Skin of body (tissue), 1 donor: ENCODE measurements at regions not wholly inside any gene's neighbourhood (a gene's known extent, or its start where the extent isn't known, plus 50 kb on each side); places are given as distances from the start of the nearest gene placed in this dataset.
"Not testable (repeated sequence)": the region's sequence is repeated elsewhere in the genome, so short reads cannot be mapped to it uniquely, and the experiment has no call there.

Source experiments
- DNase-seq: peaks from one replicate; lab custom pipeline; 2025; lab: John Stamatoyannopoulos, UW

DNA sequence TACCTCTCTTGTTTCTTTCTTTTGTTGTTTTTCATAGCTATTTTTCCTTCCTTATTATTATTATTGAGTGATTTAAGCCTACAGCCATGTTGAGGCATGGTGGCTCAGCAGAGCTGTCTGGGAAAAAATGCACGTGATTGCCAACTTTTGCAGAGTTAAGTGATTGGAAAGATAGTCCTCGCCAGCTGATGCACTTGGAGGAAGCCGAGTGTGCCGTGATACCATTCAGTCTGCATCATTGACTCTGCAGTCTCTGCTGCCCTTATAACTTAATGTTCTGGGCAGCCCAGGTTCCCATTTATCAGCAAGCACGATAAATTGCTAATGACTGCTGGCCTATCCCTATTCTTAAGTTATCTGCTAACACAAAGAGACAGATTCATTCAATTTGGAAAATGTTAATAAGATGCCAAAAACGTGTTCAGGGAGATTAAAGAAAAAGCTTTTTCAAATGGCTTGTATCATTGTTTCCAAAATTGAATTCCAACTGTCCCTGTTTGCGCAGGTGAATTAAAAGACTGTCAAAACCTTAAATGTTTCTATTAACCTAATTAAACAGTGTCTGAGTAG, 232.9 kb upstream of the NPY start:
- DNase-seq, result no peak

DNA sequence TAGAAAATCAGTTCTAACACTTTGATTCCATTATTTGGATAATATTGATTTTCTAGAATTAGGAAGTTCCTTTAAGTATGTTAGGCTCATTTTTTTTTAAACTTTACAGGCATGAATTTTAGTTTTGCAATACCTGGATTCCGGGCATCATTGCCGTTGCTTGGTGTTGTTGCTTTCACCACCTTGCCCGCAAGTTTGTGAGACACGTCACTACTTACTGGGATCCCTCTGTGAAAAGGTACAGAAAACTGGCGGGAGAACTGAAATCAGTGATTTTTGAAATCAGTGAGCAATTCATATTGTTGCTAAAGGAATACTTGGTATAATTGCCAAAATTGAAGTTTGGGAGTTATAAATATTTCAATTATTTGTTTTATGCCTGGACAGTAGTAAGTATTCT, 232.3 kb upstream of the NPY start:
- no peak for DNase-seq

DNA sequence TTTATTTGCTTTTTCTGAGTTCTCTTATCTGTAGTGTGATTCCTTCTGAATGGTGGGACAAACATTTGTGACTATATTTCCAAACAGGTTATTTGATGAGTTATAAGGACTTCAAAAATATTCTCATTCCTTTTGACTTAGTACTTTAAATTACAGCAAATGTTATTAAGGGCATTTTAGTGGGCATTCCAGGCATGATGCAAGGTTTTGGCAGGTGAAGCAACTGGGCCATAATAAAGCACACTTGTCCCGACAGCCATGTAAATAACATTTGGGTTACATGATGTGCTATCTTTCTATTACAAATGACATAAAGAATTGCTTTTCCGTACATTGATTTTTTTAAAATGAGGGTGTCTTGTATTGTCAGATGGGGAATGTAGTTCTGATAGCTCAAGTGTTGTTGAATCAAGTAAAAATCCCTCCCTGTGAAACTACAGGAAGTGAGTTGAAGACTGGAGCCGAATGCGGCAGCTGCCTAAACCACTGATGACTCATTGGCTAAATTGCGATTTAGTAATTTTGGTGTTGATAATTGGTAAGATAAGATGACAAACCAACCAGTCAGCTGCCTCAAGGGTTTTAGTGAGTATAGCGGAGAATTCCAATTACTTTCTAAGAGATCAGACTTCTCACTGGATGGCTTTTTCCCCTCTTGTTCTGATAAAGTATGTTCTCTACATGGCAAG, 231.3 kb upstream of the NPY start:
- DNase-seq, result no peak

DNA sequence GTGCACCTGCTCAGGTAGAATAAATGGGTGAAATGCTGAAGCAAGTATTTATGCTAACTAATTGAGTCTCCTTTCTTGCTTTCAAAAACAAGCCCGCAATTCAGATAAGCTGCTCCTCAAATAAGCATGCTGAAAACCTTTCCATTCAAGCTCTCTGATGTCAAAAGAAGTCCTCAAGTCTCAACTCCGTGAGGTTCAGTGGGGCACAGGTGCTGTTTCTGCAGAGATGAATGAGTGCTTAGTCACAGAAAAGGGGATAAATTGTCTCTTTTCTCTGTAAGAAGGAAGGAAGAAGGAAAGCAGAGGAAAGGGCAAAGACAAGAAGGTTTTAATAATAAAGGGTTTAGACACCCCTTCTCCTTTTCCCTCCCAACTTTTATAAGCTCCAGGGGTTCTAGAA, 229.8 kb upstream of the NPY start:
- no peak for DNase-seq

DNA sequence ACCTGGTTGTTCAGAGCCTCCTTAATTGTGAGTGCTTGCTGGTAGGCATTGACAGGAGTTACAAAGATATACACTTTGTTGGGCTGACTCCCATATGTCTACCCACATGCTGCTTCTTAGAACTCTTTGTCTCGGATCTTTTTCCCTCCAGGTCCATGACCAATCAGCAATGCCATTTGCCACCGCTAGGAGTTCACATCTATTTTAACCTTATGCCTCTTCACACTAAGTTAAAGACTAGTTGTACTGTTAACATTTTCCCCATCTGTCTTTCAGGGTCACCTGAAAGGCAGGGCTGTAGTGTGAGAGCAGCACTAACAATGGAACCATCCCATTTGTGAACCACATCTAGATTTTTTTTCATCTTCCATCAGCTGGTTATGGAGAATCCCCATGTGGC, 226.7 kb upstream of the NPY start:
- DNase-seq, result no peak

DNA sequence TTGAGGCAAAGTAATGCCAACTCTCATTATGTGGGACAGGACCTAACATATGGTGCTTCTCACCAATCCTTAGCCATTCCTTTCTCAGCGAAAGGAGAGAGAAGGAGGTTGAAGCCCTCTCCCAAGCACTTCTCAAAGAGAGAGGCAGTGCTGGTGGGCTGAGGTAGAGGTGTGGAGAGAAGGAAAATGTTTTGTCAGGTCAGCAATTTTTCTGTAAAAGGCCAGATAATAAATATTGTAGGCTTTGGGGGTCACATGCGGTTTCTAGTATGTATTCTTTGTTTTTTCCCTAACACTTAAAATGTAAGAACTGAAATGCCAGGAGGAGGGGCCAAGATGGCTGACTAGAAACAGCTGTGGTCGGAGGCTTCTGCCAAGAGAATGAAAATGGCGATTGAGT, 225.0 kb upstream of the NPY start:
- no peak for DNase-seq

DNA sequence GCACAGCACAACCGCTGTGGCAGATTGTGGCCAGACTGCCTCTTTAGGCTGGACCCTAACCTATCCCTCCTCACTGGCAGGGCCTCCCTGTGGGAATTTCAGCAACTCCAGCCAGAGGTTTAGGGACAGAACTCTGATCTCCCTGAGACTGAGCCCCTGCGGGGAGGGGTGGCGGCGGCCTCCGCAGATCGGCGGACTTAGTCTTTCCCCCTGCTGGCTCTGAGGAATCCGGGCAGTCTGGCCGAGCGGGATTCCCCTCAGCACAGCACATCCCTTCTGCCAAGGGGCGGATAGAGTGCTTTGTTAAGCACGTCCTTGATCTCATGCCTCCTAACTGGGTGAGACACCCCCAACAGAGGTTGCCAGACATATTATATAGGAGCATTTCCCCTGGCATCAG, 224.2 kb upstream of the NPY start:
- DNase-seq, result no peak

DNA sequence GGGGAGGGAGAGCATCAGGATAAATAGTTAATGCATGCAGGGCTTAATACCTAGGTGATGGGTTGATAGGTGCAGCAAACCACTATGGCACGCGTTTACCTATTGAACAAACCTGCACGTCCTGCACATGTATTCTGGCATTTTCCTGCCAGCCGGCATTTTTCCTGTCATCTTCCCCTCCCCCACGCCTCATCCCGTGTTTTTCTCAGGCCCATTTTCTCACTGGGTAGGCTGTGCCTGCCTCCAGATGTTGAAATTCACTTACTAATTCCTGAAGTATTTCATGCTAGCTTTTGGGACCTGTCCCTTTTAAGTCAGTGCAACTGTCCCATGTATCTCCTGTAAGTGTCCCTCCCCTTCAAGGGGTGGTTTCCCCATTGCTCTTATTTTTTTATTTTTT, 220.3 kb upstream of the NPY start:
- no peak for DNase-seq

DNA sequence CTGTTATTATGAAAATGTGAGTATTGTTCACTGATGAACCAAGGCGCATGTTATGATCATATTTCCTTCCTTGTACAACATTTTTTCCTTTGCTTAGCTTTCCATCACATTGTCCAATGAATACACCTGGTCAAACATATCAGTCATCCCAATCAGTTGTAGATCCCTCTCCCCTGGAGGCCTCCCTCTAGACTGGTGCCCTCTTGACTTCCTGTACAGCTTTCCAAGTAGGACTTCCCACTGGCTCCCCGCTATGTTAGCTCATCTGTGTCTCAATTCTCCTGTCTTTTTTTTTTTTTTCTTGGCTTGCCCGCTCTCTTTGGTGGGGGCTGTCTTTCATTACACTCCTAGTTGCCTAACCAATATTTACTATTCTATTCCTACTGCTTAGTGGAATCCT, 214.2 kb upstream of the NPY start:
- no peak for DNase-seq

DNA sequence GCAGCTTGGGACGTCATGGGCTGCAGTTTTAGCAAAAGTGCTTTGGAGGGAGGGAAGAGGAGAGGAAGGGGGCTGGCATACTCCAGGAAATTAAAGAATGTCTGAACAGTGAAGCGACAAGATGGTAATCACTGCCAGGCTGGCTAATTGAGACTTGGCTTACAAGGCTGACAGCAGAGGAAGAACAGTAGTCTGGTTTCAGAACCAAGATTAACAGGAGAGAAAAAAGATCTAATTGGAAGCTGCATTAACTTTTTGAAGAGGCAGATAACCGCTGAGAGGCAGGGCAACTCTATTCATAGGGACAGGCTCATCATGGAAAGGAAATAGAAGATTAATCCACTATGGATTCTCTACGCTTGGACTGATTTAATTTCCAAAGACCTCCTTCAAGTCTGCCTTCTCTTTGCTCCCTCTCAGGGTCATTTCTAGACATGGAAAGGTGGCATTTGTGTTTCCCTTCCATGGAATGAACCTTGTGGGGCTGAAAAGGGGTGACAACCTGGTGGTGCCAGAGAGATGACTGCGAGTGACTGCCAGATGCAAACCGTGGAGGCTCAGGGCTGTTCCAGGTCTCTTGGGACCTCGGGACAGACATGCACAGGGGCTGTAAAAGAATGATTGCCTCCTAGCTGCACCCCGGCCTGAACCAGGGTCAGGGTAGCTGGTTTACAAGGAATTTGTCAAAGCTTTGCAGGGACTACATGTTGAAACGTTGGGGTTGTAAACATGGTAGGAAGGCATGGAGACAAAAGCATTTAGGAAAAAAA, 210.2 kb upstream of the NPY start:
- no peak for DNase-seq

DNA sequence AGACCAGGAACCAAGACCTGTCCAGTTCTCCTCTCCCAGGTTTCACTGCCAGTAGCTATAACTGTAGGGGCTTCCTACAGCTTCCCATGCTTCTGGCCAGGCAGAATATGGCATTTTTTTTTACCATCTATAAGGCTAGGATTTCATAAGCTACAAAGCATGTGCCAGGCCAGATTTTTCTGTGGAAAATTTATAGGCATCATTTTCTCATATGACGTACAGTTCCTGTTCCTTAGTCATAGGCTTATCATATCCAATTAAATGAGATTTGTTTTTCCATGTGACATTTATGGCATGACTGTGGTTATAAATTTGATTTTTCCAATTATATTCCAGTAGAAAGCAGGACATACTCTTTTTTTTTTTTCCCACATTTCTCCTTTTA, 208.6 kb upstream of the NPY start:
- DNase-seq, result no peak

DNA sequence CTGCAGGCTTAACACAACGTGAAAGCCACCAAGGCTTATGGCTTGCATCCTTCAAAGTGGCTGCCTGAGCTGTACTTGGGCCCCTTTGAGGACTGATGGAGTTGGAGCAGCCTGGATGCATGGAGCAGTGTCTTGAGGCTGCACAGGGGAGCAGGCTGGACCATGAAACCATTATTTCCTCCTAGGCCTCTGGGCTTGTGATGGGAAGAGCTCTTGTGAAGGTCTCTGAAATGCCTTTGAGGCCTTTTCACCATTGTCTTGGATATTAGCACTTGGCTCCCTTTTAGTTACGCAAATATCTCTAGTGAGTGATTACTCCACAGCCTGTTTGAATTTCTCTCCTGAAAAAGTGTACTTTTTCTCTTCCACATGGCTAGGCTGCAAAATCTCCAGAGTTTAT, 201.2 kb upstream of the NPY start:
- DNase-seq, result no peak

DNA sequence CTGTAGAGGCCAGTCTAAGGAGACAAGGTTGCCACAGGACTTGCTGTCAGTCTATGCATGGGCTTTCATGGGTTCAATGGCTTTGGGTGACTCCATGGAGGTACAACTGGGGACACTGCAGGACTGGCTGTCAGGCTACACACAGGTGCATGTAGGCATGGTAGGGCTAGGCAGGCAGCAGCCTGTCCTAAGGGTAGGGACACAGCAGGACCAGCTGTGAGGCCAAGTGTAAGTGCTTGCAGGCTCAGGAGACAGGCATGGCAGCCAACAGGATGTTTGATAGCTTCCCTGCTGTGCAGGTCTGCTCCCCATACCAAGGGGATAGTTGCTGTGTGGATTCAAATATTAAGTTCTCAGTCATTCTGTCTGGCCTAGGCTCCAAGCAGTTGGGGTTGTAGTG, 181.0 kb upstream of the NPY start:
- DNase-seq, result no peak

DNA sequence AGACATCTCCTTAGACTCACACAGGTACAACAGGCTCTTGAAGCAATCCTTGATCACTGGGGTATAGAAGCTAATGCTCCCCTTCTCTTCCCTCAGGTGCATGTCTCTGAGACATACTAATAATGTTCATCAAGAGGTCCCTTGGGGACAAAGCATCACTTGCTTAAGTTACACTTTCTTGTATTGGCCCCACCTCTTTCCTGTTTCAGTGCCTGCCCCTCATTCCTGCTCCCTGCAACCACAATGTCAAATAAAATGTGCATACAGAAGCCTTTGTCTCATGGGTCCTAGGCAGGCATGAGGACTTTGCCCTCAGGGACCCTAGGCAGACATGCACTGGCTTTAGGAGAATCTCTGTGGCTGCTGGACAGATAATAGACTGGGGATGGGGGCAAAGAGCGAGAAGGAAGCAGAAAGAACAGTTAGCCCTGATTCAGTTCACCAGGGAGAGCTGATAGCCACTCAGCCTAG, 175.0 kb upstream of the NPY start:
- DNase-seq, result no peak

DNA sequence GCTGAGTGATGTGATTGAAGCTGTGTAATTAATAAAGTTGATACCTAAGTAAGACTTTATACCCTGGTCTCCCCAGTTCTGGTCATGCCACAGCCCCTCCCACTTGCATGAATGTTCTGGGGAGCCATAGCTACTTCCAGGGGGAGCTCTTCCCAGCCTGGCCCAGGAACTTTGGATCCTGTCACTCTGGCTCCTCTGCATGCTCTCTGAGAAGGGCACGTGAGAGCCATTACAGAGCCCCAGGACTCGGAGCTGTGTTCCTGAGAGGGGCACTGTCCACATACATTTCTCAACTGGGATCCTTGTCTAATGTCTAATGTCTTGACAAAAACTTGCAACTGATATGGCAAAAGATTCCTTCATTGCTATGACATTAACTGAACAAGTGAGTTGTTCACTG, 173.9 kb upstream of the NPY start:
- DNase-seq, result no peak

DNA sequence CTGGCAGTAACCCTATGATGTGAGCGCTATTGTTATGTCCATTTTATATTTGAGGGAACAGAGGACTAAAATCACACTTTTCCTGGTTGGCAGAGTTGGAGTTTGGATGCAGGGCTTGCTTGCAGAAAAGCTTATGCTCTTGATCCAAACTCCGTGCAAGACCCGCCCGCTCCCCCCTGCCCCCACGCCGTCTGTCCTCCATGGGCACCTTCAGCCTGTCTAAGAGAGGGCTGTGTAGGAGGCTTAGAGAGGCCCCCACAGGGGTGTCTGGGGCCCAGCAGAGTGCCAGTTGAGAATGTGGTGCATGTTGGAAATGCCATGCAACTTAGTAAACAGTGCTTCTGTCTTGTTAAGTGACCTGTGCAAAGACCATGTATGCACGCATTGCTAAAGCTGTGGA, 170.5 kb upstream of the NPY start:
- no peak for DNase-seq

DNA sequence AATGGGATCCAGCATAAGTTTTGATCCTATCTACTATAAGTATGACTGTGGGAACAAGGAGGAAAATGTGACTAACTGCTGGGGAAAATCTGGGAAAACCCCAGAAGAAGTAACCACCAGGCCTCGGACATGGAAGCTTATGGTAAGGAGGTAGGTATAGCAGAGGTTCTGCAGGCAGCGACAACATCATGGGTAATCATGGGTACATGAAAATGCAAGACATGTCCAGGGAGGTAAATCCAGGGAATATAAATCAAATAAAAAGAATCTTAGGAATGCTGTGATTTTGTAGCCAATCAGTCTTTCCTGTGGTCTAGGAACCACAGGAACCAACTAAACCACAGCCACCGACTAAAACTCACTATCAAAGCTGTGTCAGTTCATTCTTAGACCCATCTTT, 168.3 kb upstream of the NPY start:
- no peak for DNase-seq

DNA sequence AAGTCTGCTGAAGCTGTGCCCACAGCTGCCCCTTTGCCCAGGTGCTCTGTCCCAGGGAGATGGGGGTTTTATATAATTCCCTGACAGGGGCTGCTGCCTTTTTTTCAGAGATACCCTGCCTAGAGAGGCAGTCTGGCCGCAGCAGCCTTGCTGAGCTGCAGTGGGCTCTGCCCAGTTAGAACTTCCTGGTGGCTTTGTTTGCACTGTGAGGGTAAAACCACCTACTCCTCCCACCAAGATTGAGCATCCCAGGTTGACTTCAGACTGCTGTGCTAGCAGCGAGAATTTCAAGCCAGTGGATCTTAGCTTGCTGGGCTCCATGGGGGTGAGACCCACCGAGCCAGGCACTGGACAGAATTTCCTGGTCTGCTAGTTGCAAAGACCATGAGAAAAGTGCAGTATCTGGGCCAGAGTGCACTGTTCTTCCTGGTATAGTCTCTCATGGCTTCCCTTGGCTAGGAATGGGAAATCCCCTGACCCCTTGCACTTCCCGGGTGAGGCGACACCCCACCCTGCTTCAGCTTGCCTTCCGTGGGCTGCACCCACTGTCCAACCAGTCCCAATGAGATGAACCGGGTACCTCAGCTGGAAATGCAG, 166.0 kb upstream of the NPY start:
- not testable (repeated sequence) for DNase-seq

DNA sequence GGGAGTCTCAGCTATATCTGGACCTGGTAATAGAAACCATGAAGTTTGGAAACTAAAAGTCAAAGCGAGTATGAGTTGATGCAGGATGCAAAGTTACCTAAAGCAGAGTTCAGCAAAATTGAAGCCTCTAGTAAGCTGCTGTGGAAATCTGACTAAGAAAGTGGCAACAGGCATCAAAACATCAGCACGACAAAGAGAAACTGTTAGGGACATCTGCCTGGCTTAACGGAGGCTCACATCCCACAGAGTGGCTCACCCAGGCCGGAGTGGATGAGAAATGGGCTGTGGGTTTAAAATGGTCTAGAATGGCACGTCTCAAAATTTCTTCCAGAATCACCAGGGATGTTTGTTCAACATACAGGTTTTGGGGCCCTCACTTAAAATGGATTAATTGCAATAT, 164.1 kb upstream of the NPY start:
- DNase-seq, result no peak

DNA sequence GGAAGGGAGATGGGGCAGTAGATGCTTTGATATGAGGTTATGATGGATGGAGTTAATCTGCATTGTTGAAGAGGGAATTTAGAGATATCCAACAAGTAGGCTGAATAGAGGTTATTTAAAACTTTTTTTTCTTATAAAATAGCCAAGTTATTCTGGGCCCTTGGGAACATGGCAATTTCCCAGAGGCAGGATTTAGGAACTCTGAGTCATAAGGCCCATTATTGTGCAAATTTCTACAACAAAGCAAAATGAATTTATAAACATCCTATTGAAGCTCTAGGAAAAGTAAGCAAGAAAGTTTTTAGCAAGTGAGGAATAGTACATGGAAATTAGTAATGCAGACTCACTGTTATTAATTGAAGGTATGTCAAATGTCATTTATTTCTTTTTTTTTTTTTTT, 160.9 kb upstream of the NPY start:
- no peak for DNase-seq

DNA sequence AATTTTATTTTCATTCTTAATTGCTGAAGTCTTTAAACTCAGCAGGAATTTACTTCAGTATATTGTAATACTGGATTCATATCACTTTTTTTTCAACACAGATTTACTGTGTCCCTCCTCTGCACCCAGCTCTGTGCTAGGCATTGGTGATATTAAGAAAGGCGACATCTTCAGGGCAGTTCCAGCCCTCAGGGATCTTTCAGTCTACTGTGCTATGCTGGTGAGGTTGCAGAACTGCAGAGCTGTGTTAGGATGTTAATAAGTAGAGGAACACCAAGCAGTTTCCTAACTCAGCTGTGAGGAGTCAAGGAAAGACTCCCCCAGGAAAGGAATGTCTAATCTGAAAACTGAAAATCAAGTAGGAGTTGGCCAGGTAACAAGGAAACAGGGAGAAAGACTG, 158.2 kb upstream of the NPY start:
- DNase-seq, result no peak

DNA sequence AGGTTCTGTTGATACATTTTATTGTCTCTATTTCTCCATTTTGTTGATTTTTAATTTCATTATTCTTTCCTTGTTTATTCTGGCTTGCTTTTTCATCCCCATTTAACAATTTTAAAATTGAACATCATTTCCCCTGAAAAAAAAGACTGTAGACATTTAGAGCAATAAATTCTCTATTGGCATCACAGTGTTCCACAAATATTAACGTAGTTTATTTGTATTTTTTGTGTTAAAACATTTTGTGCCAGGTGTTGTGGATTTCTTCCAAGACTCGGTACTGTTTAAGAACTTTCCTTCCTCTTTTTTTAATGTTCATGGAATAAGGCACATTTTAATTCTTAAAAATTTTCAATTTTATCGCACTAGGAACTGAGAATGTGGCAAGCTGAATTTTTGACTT, 156.1 kb upstream of the NPY start:
- no peak for DNase-seq

DNA sequence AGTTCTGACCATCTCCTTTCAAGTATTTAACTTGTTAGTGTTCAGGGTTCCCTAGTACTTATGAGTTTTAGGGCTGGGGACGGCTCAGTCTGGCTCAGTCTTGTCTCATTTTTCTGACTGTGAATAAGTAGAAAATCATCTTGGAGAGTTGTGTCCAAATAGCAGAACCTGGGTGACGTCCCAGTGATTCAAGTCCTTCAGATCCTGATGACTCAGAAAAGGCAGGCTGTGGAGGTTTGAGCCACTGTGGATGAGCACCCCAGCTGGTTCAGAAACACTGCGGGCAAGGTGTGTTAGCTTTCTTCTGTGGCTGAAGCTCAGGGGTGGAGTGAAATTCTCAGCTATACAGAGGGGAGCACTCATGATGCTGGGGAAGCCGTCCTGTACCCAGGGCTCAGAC, 154.4 kb upstream of the NPY start:
- no peak for DNase-seq
